ENCODE measurements at regions not wholly inside any gene's neighbourhood (a gene's known extent, or its start where the extent isn't known, plus 50 kb on each side); places are given as distances from the start of the nearest gene placed in this dataset.

- peak; percentile 50 for ATAC-seq (ENCODE audit: low FRiP score)
- TF ChIP-seq CTCF (IDR thresholded peaks at IDR 0.05) = no peak
- DNase-seq (ENCODE audit: low spot score) = no peak
These were observed 439.1 kb downstream of the PLA2G4A start for GRCh38 chr1:187267827-187268226.

GRCh38 chr1:187270256-187270655, 441.5 kb downstream of the PLA2G4A start:
- ATAC-seq (ENCODE audit: low FRiP score) (no peak), DNase-seq (ENCODE audit: low spot score) (no peak)
- TF ChIP-seq CTCF (IDR thresholded peaks at IDR 0.05) = no peak

GRCh38 chr1:187275346-187275745, 446.6 kb downstream of the PLA2G4A start:
- no peak for ATAC-seq (ENCODE audit: low FRiP score)
- TF ChIP-seq CTCF (IDR thresholded peaks at IDR 0.05) = no peak
- no peak for DNase-seq (ENCODE audit: low spot score)

- ATAC-seq (ENCODE audit: low FRiP score) = no peak
- no peak for TF ChIP-seq CTCF (IDR thresholded peaks at IDR 0.05)
- DNase-seq (ENCODE audit: low spot score) = no peak
These were observed 447.3 kb downstream of the PLA2G4A start for GRCh38 chr1:187275985-187276575.

GRCh38 chr1:187276677-187277076, 447.9 kb downstream of the PLA2G4A start:
- no peak for DNase-seq (ENCODE audit: low spot score)
- no peak for ATAC-seq (ENCODE audit: low FRiP score)
- TF ChIP-seq CTCF (IDR thresholded peaks at IDR 0.05) = no peak

- no peak for DNase-seq (ENCODE audit: low spot score)
These were observed 451.3 kb downstream of the PLA2G4A start for GRCh38 chr1:187280031-187280430.

More at GRCh38 chr1:187280031-187280430, 451.3 kb downstream of the PLA2G4A start:
- TF ChIP-seq CTCF (IDR thresholded peaks at IDR 0.05) = no peak
- peak; percentile 80 for ATAC-seq (ENCODE audit: low FRiP score)

Data from omental fat pad (tissue), 3 donors.